Mucosa of descending colon (tissue), 3 donors: ENCODE measurements at regions not wholly inside any gene's neighbourhood (a gene's known extent, or its start where the extent isn't known, plus 50 kb on each side); places are given as distances from the start of the nearest gene placed in this dataset.

Experiments
- ATAC-seq: fragments of 200-7000 bp; cut with Tn5 transposase; one replicate; pipeline ENCODE4 v1.9.1; 2020; ENCODE audit warnings: mild to moderate bottlenecking, moderate library complexity
- DNase-seq, 3 donors: peaks; one replicate each; pipeline ENCODE4 v3.0.0-alpha.2; 2020
- H3K36me3 ChIP-seq: fragments of 200-600 bp; one replicate; pipeline ENCODE4 v1.8.0; 2021; ENCODE audit warnings: low read depth, mild to moderate bottlenecking
- H3K4me1 ChIP-seq: fragments of 200-600 bp; one replicate; pipeline ENCODE4 v1.8.0; 2021; ENCODE audit warnings: low read depth, mild to moderate bottlenecking
- H3K4me3 ChIP-seq: fragments of 200-600 bp; one replicate; pipeline ENCODE4 v1.8.0; 2021; ENCODE audit warnings: mild to moderate bottlenecking
- H3K9me3 ChIP-seq: fragments of 200-600 bp; one replicate; pipeline ENCODE4 v1.8.0; 2021; ENCODE audit warnings: mild to moderate bottlenecking
- CTCF ChIP-seq: fragments of 200-600 bp; IDR thresholded peaks from one replicate; pipeline ENCODE4 v1.8.0; 2022; ENCODE audit warnings: antibody characterized with exemption, mild to moderate bottlenecking
- intact Hi-C, 2 donors: fragments of 100-400 bp; cut with DNase I in 1 of 2; cut with micrococcal nuclease in 1 of 2; formaldehyde crosslinking; loops; one replicate each; pipeline versions ENCODE4 v1.11.0 to v1.11.1; 2022; cut with DNase I, micrococcal nuclease
- donor health status: DM: no; HTN: no; CAD: no; lungs with moderate emphysema.
- donor health status: DM: no; HTN: no; CAD: no.
- donor health status: DM: no; HTN: yes; CAD: no.

GRCh38 chr2:224165901-224166319 lies 126.8 kb upstream of the SERPINE2 start:
- Histone ChIP-seq H3K36me3 (no peaks in the 10 kb centered on the region), H3K4me3 (no peak overlapping the region), H3K4me1 (no peaks in the 10 kb centered on the region), H3K9me3 (no peaks in the 10 kb centered on the region)
- no peak for ATAC-seq
- intact Hi-C loops: no loop called here
- TF ChIP-seq CTCF: no peak
- DNase-seq: no peak

DNA sequence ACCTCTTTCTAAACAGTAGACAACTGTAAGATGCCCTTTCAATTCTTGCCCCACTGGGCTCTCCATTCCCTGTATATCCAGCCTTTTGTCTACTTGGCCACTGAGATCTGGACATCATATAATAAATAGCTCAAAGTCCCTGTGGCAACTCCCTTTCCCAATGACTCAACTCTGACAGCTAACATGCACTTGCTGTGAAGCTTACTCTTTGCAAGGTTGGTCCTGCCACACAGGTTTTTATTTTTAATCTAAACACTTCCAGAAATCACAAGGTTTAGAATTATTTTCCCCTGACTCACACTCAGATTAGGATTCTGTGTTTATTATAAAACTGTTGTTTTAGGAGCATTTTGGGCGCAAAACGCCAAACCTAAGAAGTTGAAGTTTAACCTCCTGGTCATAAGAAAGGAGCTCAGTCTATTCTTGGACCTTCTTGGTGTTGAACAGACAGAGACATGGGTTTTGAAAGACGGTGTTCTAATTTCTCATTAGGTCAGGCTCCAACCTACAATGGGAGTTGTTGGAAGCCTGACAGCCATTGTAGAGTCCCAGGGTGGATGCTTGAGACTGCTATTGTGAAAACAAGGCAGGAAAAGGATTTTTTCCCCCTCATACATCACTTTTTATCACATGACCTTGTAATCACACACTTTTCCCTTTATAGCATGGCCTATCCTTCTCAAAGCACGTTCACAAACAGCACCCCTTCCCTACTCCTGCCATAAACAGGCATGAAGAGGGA lies 124.7 kb upstream of the SERPINE2 start:
- Histone ChIP-seq H3K36me3 (no peaks in the 10 kb centered on the region), H3K9me3 (no peaks in the 10 kb centered on the region), H3K4me1 (no peaks in the 10 kb centered on the region), H3K4me3 (no peak overlapping the region)
- DNase-seq (no peak), ATAC-seq (peak; percentile 91)
- no peak for TF ChIP-seq CTCF
- intact Hi-C loops: no loop called here

DNA sequence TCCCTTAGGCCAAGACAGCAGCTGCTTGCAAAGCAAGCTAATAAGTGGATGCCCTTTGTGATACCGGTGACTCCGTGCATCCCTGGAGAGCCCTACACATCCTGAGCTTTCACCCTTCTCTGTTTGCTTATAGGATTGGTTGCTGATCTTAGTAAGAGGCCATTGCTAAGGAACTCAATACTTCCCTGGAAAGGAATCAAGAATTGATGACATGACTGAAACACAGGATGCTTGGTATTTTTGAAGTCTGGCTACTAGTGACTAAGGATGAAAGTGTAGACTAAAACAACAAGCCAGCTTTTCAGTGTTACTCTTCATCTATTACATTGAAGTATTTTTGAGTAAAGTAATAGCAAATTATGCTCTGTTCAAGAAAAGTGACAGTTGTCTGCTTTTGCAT lies 123.0 kb upstream of the SERPINE2 start:
- no peaks in the 10 kb centered on the region for H3K4me1 ChIP-seq
- H3K4me3 ChIP-seq: no peak overlapping the region
- no peak for DNase-seq
- intact Hi-C loops: no loop called here
- no peaks in the 10 kb centered on the region for H3K9me3 ChIP-seq
- ATAC-seq: no peak
- H3K36me3 ChIP-seq: no peaks in the 10 kb centered on the region
- TF ChIP-seq CTCF: no peak

DNA sequence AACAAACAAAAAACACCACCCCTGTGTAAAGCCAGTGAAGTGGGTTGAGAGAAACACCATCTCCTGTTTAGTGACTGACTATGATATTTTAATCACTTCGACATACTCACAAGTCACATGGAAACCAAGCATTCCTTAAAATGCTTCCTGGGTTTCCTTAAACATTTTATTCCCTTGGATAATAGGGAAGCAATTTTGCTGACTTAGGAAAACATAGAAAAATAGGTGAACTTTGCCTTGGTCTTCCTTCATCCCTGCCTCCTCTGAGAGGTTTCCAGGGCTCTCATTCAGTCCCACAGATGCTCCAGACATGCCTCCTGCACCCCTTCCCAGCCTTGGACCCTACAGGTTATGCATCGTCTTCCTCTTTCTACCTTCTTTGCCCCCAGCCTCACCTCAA lies 122.6 kb upstream of the SERPINE2 start:
- ATAC-seq (no peak), DNase-seq (no peak)
- Histone ChIP-seq H3K36me3 (no peaks in the 10 kb centered on the region), H3K4me1 (no peaks in the 10 kb centered on the region), H3K4me3 (no peak overlapping the region), H3K9me3 (no peaks in the 10 kb centered on the region)
- intact Hi-C loops: no loop called here
- no peak for TF ChIP-seq CTCF

DNA sequence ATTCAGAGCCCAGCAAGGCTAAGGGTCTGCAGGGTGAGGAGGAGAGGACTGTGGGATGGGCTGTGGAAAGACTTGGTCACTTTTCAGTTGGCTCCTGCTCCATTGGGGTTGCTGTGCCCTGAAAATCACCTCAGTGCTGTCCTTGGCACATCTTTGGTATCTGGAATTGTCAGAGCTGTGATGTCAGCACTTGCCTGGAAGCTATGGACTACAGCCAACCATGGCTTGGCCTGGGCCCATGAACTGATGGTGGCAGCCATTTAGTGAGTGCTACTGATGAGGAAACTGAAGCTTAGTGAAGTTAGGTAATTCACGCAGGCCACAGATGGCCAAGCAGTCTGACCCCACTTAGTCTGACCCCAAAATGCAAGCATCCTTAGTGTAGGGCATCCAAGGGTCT lies 121.8 kb upstream of the SERPINE2 start:
- Histone ChIP-seq H3K9me3 (no peaks in the 10 kb centered on the region), H3K36me3 (no peaks in the 10 kb centered on the region), H3K4me1 (no peaks in the 10 kb centered on the region), H3K4me3 (no peak overlapping the region)
- intact Hi-C loops: no loop called here
- no peak for TF ChIP-seq CTCF
- no peak for DNase-seq
- no peak for ATAC-seq
